K562 (cell line): ENCODE measurements at regions not wholly inside any gene's neighbourhood (a gene's known extent, or its start where the extent isn't known, plus 50 kb on each side); places are given as distances from the start of the nearest gene placed in this dataset.

ENCODE experiments used
- ATAC-seq: fragments of 200-7000 bp; cut with Tn5 transposase; 3 replicates; pipeline ENCODE4 v1.9.1; 2020; ENCODE audit warnings: moderate library complexity
- BruUV-seq: library from RNA; stranded (reverse); fragments of 400-500 nt; replicated peaks from 2 replicates; lab custom pipeline; 2021; lab: Mats Ljungman, UMichigan
- CTCF ChIA-PET: fragments of 300-600 bp; formaldehyde crosslinking; extraction: SDS; loops from one replicate; lab custom pipeline; 2021; ENCODE audit warnings: low intra/inter-chr PET ratio; lab: Yijun Ruan, JAX
- POLR2A ChIA-PET: fragments of 300-600, 350-650 bp; sonication (Branson Sonifier 250); formaldehyde crosslinking; extraction: SDS; loops from one replicate; lab custom pipeline; 2021; ENCODE audit warnings: antibody characterized with exemption, inconsistent platforms; lab: Yijun Ruan, JAX
- DNase-seq, 4 experiments: peaks; one replicate each; pipeline versions ENCODE4 v3.0.0 to v3.0.0-alpha.2; 2011 to 2018; ENCODE audit warnings: low spot score in 3 of 4, mixed read lengths in 3 of 4; ENCODE audit errors: extremely low read depth in 1 of 4
- FAIRE-seq: peaks from 2 replicates; lab custom pipeline; 2011; peaks lifted over from hg19 to GRCh38; lab: Jason Lieb, UNC
- H2AFZ ChIP-seq: 2 replicates; pipeline ENCODE4 v1.6.0; 2011; ENCODE audit warnings: low read depth, low read length, control low read depth, inconsistent platforms
- H3K27ac ChIP-seq: fragments of 200-600 bp; 3 replicates; pipeline ENCODE4 v1.8.0; 2011; ENCODE audit warnings: low read depth, mild to moderate bottlenecking, control low read depth, inconsistent platforms, low read length, moderate library complexity, mixed read lengths; ENCODE audit errors: extremely low read depth
- H3K27me3 ChIP-seq, 2 experiments: fragments of 300-600 bp in 1 of 2; 2 replicates in 1 of 2; 3 replicates in 1 of 2; pipeline versions ENCODE4 v1.6.0 to v1.8.0; 2011; ENCODE audit warnings: inconsistent platforms in 2 of 2, low read length in 2 of 2, mild to moderate bottlenecking in 1 of 2, mixed read lengths in 1 of 2, moderate library complexity in 1 of 2; ENCODE audit not compliant: control insufficient read depth in 2 of 2, insufficient read depth in 2 of 2
- H3K36me3 ChIP-seq: fragments of 300-600 bp; 3 replicates; pipeline ENCODE4 v1.8.0; 2011; ENCODE audit warnings: mild to moderate bottlenecking, low read length, inconsistent platforms; ENCODE audit not compliant: control insufficient read depth, insufficient read depth
- H3K4me1 ChIP-seq, 2 experiments: fragments of 200-600 bp in 1 of 2; replicated peaks in 1 of 2; 2 replicates in 1 of 2; 3 replicates in 1 of 2; pipeline versions ENCODE4 v1.5.1 to v1.8.0; 2011; ENCODE audit warnings: inconsistent platforms in 2 of 2, low read length in 2 of 2, mild to moderate bottlenecking in 1 of 2, mixed read lengths in 1 of 2, moderate library complexity in 1 of 2; ENCODE audit not compliant: control insufficient read depth in 2 of 2, insufficient read depth in 2 of 2
- H3K4me2 ChIP-seq: 2 replicates; pipeline ENCODE4 v1.6.1; 2011; ENCODE audit warnings: low read length, control low read depth, inconsistent platforms, mixed read lengths; ENCODE audit not compliant: insufficient read depth
- H3K4me3 ChIP-seq: fragments of 200-600 bp; sonication (generic), shearing (Covaris generic); 2 replicates; pipeline ENCODE4 v1.5.1; 2016; ENCODE audit warnings: control low read depth, inconsistent platforms
- H3K79me2 ChIP-seq: fragments of 200-600 bp; 3 replicates; pipeline ENCODE4 v1.8.0; 2011; ENCODE audit warnings: low read length, inconsistent platforms; ENCODE audit not compliant: control insufficient read depth, insufficient read depth
- H3K9ac ChIP-seq, 2 experiments: 2 replicates each; pipeline versions ENCODE4 v1.6.0 to v1.6.1; 2011; ENCODE audit warnings: low read depth in 2 of 2, low read length in 2 of 2, control low read depth in 1 of 2, inconsistent platforms in 1 of 2, mild to moderate bottlenecking in 1 of 2, mixed read lengths in 1 of 2; ENCODE audit not compliant: insufficient read depth in 1 of 2
- H3K9me1 ChIP-seq: one replicate; pipeline ENCODE4 v1.6.0; 2011; ENCODE audit warnings: inconsistent platforms, mild to moderate bottlenecking, low read length, moderate library complexity; ENCODE audit not compliant: control insufficient read depth, insufficient read depth
- H3K9me3 ChIP-seq: replicated peaks from 2 replicates; pipeline ENCODE4 v1.5.1; 2011; ENCODE audit warnings: low read depth, low read length, inconsistent platforms; ENCODE audit not compliant: control insufficient read depth, insufficient read depth
- H4K20me1 ChIP-seq: replicated peaks from 2 replicates; pipeline ENCODE4 v1.6.1; 2011; ENCODE audit warnings: low read length, inconsistent platforms, mixed read lengths; ENCODE audit not compliant: control insufficient read depth, insufficient read depth
- NR1H2 ChIP-seq: sonication (generic); formaldehyde crosslinking; IDR thresholded peaks from 2 replicates; pipeline ENCODE4 v1.4.0; 2020; ENCODE audit warnings: mild to moderate bottlenecking, missing genetic modification reagents
- PHF21A ChIP-seq: fragments of 450-650 bp; IDR thresholded peaks from 2 replicates; pipeline ENCODE4 v1.6.1; 2017; ENCODE audit warnings: low read depth, borderline replicate concordance
- PML ChIP-seq: IDR thresholded peaks from 2 replicates; pipeline ENCODE4 v1.6.1; 2012; ENCODE audit warnings: low read length, inconsistent platforms
- PTRF ChIP-seq: fragments of 450-650 bp; IDR thresholded peaks from 2 replicates; pipeline ENCODE4 v1.6.1; 2016; ENCODE audit warnings: mild to moderate bottlenecking, missing genetic modification characterization, missing compliant biosample characterization
- TOE1 ChIP-seq, 2 experiments: fragments of 450-650 bp in 1 of 2; sonication (generic) in 1 of 2; formaldehyde crosslinking in 1 of 2; IDR thresholded peaks; 2 replicates each; pipeline versions ENCODE4 v1.7.1 to v1.8.0; 2016 to 2022; ENCODE audit warnings: borderline replicate concordance in 2 of 2, mild to moderate bottlenecking in 2 of 2, antibody characterized with exemption in 1 of 2, inconsistent platforms in 1 of 2, low read depth in 1 of 2, missing genetic modification reagents in 1 of 2, moderate library complexity in 1 of 2
- ZNF444 ChIP-seq: fragments of 250-450 bp; sonication (Bioruptor Pico); IDR thresholded peaks from 2 replicates; pipeline ENCODE4 v1.4.0; 2020; ENCODE audit warnings: mild to moderate bottlenecking, moderate library complexity
- ZNF512 ChIP-seq: IDR thresholded peaks from 2 replicates; pipeline ENCODE4 v1.6.1; 2016; ENCODE audit warnings: missing genetic modification characterization, missing compliant biosample characterization
- WGBS: fragments of 100-300 bp; shearing (Covaris generic); methylation state at CpG from one replicate; pipeline ENCODE4 v1.1.6; 2016; ENCODE audit warnings: low coverage, mixed read lengths; ENCODE audit not compliant: insufficient coverage; ENCODE audit errors: missing lambda C conversion rate; 5-methylcytosine and 5-hydroxymethylcytosine counted together
- in situ Hi-C: fragments of 300-500 bp; cut with MboI; formaldehyde crosslinking; loops from 4 replicates; pipeline ENCODE4 v1.15.0; 2018; ENCODE audit warnings: inconsistent platforms, mixed read lengths
- intact Hi-C: fragments of 100-400 bp; cut with micrococcal nuclease; formaldehyde crosslinking; loops from 2 replicates; pipeline ENCODE4 v1.14.2; 2022
- TF ChIP-seq, protein P1 (sequence below): fragments of 200-600 bp; sonication (generic); IDR thresholded peaks from one replicate; pipeline ENCODE4 v1.6.1; 2012; ENCODE audit warnings: mild to moderate bottlenecking, low read depth, low read length, inconsistent platforms

DNA sequence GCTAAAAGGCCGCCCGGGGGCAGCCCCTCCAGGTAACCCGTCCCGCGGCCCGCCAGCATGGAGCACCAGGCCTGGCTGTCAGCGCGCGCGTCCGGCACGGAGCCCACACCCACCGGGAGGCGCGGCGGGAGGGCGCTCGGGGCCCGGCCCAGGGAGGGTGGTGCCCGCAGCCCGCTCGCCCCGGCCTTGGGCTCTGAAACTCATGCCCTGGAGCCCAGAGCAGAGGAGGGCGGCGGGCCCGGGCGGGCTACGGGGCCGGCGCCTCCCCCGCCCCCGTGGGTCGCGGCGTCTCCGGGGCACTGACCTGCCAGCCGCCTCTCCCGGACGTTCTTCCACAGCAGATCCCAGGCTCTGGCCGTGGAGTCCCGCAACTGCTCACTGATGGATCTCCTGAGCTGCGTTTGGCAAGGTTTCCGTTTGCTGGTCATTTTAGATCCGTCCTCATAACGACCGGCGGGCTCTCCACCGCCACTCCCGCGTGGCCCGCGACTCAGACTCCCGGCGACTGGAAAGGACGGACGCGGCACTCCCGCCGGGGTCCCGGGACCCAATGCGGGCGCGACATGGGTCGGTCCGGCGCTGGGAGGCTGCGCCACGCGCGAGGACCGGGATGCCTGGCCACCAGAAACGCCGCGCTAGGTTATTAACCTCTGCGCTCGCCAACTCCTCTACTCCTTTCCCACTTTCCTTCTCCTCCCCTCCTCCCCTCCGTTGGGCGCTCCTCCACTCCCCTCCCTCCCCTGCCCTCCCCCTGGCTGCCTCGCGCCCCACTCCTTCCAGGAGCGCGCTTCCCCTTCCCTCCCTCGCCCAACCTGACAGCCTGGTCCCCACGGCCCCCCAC, 64.7 kb upstream of the STARD13 start:
- H4K20me1 ChIP-seq = no peaks in the 10 kb centered on the region; the same call in 1 of the 2 replicates
- H3K4me1 ChIP-seq = peaks cover 0 to 6% of the 10 kb centered on the region in 2 experiments; a peak in 1 of 5 replicates
- CTCF ChIA-PET = no interaction called here
- no peaks in the 10 kb centered on the region for H3K79me2 ChIP-seq
- POLR2A ChIA-PET = no interaction called here
- no peak overlapping the region for H3K4me2 ChIP-seq
- no peaks in the 10 kb centered on the region for H3K36me3 ChIP-seq
- no TSS peak for BruUV-seq
- H3K9me1 ChIP-seq = no peaks in the 10 kb centered on the region
- no peaks in the 10 kb centered on the region for H3K9me3 ChIP-seq
- no peak overlapping the region for H3K27ac ChIP-seq
- no peak for DNase-seq
- H3K9ac ChIP-seq = no peak overlapping the region
- ATAC-seq = no peak
- in situ Hi-C loops (no loop called here), intact Hi-C loops (no loop called here)
- H2AFZ ChIP-seq = no peak overlapping the region
- FAIRE-seq = no peak
- peaks cover 0 to 16% of the 10 kb centered on the region in 2 experiments; a peak in 2 of 5 replicates for H3K27me3 ChIP-seq
- H3K4me3 ChIP-seq = no peak overlapping the region
- 2% methylated on average over 9 of the region's 84 CpGs for WGBS
- no peak for TF ChIP-seq PTRF (tag)
- no peak for TF ChIP-seq PHF21A
- no peak for TF ChIP-seq ZNF444
- TF ChIP-seq TOE1 (IDR thresholded peaks at IDR 0.05; ENCODE audit: borderline replicate concordance) = no peak
- TF ChIP-seq TOE1 (CRISPR knock-in tag; IDR thresholded peaks at IDR 0.05; ENCODE audit: borderline replicate concordance, low read depth) = no peak
- no peak for TF ChIP-seq PML
- no peak for TF ChIP-seq ZNF512 (tag)
- TF ChIP-seq, protein P1, sequence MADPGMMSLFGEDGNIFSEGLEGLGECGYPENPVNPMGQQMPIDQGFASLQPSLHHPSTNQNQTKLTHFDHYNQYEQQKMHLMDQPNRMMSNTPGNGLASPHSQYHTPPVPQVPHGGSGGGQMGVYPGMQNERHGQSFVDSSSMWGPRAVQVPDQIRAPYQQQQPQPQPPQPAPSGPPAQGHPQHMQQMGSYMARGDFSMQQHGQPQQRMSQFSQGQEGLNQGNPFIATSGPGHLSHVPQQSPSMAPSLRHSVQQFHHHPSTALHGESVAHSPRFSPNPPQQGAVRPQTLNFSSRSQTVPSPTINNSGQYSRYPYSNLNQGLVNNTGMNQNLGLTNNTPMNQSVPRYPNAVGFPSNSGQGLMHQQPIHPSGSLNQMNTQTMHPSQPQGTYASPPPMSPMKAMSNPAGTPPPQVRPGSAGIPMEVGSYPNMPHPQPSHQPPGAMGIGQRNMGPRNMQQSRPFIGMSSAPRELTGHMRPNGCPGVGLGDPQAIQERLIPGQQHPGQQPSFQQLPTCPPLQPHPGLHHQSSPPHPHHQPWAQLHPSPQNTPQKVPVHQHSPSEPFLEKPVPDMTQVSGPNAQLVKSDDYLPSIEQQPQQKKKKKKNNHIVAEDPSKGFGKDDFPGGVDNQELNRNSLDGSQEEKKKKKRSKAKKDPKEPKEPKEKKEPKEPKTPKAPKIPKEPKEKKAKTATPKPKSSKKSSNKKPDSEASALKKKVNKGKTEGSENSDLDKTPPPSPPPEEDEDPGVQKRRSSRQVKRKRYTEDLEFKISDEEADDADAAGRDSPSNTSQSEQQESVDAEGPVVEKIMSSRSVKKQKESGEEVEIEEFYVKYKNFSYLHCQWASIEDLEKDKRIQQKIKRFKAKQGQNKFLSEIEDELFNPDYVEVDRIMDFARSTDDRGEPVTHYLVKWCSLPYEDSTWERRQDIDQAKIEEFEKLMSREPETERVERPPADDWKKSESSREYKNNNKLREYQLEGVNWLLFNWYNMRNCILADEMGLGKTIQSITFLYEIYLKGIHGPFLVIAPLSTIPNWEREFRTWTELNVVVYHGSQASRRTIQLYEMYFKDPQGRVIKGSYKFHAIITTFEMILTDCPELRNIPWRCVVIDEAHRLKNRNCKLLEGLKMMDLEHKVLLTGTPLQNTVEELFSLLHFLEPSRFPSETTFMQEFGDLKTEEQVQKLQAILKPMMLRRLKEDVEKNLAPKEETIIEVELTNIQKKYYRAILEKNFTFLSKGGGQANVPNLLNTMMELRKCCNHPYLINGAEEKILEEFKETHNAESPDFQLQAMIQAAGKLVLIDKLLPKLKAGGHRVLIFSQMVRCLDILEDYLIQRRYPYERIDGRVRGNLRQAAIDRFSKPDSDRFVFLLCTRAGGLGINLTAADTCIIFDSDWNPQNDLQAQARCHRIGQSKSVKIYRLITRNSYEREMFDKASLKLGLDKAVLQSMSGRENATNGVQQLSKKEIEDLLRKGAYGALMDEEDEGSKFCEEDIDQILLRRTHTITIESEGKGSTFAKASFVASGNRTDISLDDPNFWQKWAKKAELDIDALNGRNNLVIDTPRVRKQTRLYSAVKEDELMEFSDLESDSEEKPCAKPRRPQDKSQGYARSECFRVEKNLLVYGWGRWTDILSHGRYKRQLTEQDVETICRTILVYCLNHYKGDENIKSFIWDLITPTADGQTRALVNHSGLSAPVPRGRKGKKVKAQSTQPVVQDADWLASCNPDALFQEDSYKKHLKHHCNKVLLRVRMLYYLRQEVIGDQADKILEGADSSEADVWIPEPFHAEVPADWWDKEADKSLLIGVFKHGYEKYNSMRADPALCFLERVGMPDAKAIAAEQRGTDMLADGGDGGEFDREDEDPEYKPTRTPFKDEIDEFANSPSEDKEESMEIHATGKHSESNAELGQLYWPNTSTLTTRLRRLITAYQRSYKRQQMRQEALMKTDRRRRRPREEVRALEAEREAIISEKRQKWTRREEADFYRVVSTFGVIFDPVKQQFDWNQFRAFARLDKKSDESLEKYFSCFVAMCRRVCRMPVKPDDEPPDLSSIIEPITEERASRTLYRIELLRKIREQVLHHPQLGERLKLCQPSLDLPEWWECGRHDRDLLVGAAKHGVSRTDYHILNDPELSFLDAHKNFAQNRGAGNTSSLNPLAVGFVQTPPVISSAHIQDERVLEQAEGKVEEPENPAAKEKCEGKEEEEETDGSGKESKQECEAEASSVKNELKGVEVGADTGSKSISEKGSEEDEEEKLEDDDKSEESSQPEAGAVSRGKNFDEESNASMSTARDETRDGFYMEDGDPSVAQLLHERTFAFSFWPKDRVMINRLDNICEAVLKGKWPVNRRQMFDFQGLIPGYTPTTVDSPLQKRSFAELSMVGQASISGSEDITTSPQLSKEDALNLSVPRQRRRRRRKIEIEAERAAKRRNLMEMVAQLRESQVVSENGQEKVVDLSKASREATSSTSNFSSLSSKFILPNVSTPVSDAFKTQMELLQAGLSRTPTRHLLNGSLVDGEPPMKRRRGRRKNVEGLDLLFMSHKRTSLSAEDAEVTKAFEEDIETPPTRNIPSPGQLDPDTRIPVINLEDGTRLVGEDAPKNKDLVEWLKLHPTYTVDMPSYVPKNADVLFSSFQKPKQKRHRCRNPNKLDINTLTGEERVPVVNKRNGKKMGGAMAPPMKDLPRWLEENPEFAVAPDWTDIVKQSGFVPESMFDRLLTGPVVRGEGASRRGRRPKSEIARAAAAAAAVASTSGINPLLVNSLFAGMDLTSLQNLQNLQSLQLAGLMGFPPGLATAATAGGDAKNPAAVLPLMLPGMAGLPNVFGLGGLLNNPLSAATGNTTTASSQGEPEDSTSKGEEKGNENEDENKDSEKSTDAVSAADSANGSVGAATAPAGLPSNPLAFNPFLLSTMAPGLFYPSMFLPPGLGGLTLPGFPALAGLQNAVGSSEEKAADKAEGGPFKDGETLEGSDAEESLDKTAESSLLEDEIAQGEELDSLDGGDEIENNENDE = no peak
- no peak for TF ChIP-seq NR1H2 (CRISPR knock-in tag)
